ENCODE measurements at regions not wholly inside any gene's neighbourhood (a gene's known extent, or its start where the extent isn't known, plus 50 kb on each side); places are given as distances from the start of the nearest gene placed in this dataset.

- POLR2A ChIA-PET, result no interaction called here
- H3K4me3 Mint-ChIP-seq (ENCODE audit: unreplicated experiment), result no peak overlapping the region
- Histone ChIP-seq H3K4me3 (ENCODE audit: low read depth, low read length) (no peak overlapping the region), H3K9me3 (no peaks in the 10 kb centered on the region), H3K27me3 (replicated peaks; ENCODE audit: control insufficient read depth, insufficient read depth, low read length) (no peaks in the 10 kb centered on the region), H3K36me3 (ENCODE audit: control insufficient read depth, insufficient read depth, low read length) (no peaks in the 10 kb centered on the region), H3K4me1 (no peaks in the 10 kb centered on the region)
- no TSS peak for BruUV-seq (replicated peaks)
- CTCF ChIA-PET, result no interaction called here
- H3K27ac Mint-ChIP-seq (ENCODE audit: unreplicated experiment), result no peak overlapping the region
- no peak for TF ChIP-seq CTCF (IDR thresholded peaks at IDR 0.05; ENCODE audit: insufficient read depth in 1 of 2, low read depth in 1 of 2, low read length in 1 of 2, severe bottlenecking in 1 of 2, unreplicated experiment in 1 of 2)
- intact Hi-C loops (cut with micrococcal nuclease; ENCODE audit: unreplicated experiment), result no loop called here
- no peaks in the 10 kb centered on the region for H3K9me3 Mint-ChIP-seq (ENCODE audit: unreplicated experiment)
- peaks cover 14% of the 10 kb centered on the region for H3K27me3 Mint-ChIP-seq (ENCODE audit: insufficient read depth, unreplicated experiment)
- no peak for DNase-seq
- no peaks in the 10 kb centered on the region for H3K36me3 Mint-ChIP-seq (ENCODE audit: insufficient read depth, unreplicated experiment)
- H3K4me1 Mint-ChIP-seq (ENCODE audit: low read depth, unreplicated experiment), result no peaks in the 10 kb centered on the region
Measured at GRCh38 chr6:159359581-159360297, 190.5 kb downstream of the FNDC1 start.

GRCh38 chr6:159358562-159358961, 189.4 kb downstream of the FNDC1 start:
- H3K4me3 Mint-ChIP-seq (ENCODE audit: unreplicated experiment), result no peak overlapping the region
- H3K9me3 Mint-ChIP-seq (ENCODE audit: unreplicated experiment), result no peaks in the 10 kb centered on the region
- BruUV-seq (replicated peaks), result no TSS peak
- CTCF ChIA-PET, result no interaction called here
- TF ChIP-seq CTCF (IDR thresholded peaks at IDR 0.05; ENCODE audit: insufficient read depth in 1 of 2, low read depth in 1 of 2, low read length in 1 of 2, severe bottlenecking in 1 of 2, unreplicated experiment in 1 of 2), result no peak
- no peaks in the 10 kb centered on the region for H3K4me1 Mint-ChIP-seq (ENCODE audit: low read depth, unreplicated experiment)
- Histone ChIP-seq H3K4me3 (ENCODE audit: low read depth, low read length) (no peak overlapping the region), H3K9me3 (no peaks in the 10 kb centered on the region), H3K36me3 (ENCODE audit: control insufficient read depth, insufficient read depth, low read length) (no peaks in the 10 kb centered on the region), H3K27me3 (replicated peaks; ENCODE audit: control insufficient read depth, insufficient read depth, low read length) (no peaks in the 10 kb centered on the region), H3K4me1 (no peaks in the 10 kb centered on the region)
- peaks cover 17% of the 10 kb centered on the region for H3K27me3 Mint-ChIP-seq (ENCODE audit: insufficient read depth, unreplicated experiment)
- no peaks in the 10 kb centered on the region for H3K36me3 Mint-ChIP-seq (ENCODE audit: insufficient read depth, unreplicated experiment)
- POLR2A ChIA-PET, result no interaction called here
- no peak overlapping the region for H3K27ac Mint-ChIP-seq (ENCODE audit: unreplicated experiment)
- intact Hi-C loops (cut with micrococcal nuclease; ENCODE audit: unreplicated experiment), result no loop called here
- DNase-seq, result no peak

GRCh38 chr6:159357211-159357915, 188.2 kb downstream of the FNDC1 start:
- H3K27me3 ChIP-seq (replicated peaks; ENCODE audit: control insufficient read depth, insufficient read depth, low read length), result no peaks in the 10 kb centered on the region
- H3K9me3 Mint-ChIP-seq (ENCODE audit: unreplicated experiment), result no peaks in the 10 kb centered on the region
- CTCF ChIA-PET, result no interaction called here
- POLR2A ChIA-PET, result no interaction called here
- no peaks in the 10 kb centered on the region for H3K4me1 Mint-ChIP-seq (ENCODE audit: low read depth, unreplicated experiment)
- H3K27ac Mint-ChIP-seq (ENCODE audit: unreplicated experiment), result no peak overlapping the region
- no peaks in the 10 kb centered on the region for H3K4me1 ChIP-seq
- H3K4me3 ChIP-seq (ENCODE audit: low read depth, low read length), result no peak overlapping the region
- no peaks in the 10 kb centered on the region for H3K36me3 ChIP-seq (ENCODE audit: control insufficient read depth, insufficient read depth, low read length)
- intact Hi-C loops (cut with micrococcal nuclease; ENCODE audit: unreplicated experiment), result no loop called here
- H3K4me3 Mint-ChIP-seq (ENCODE audit: unreplicated experiment), result no peak overlapping the region
- BruUV-seq (replicated peaks), result no TSS peak
- no peaks in the 10 kb centered on the region for H3K9me3 ChIP-seq
- no peak for DNase-seq
- no peaks in the 10 kb centered on the region for H3K36me3 Mint-ChIP-seq (ENCODE audit: insufficient read depth, unreplicated experiment)
- H3K27me3 Mint-ChIP-seq (ENCODE audit: insufficient read depth, unreplicated experiment), result peaks cover 17% of the 10 kb centered on the region
- no peak for TF ChIP-seq CTCF (IDR thresholded peaks at IDR 0.05; ENCODE audit: insufficient read depth in 1 of 2, low read depth in 1 of 2, low read length in 1 of 2, severe bottlenecking in 1 of 2, unreplicated experiment in 1 of 2)

Measured in Caco-2 (cell line).